ENCODE measurements at regions not wholly inside any gene's neighbourhood (a gene's known extent, or its start where the extent isn't known, plus 50 kb on each side); places are given as distances from the start of the nearest gene placed in this dataset.

GRCh38 chr11:109864151-109864661 is 229.0 kb upstream of the ZC3H12C start:
- no peak for DNase-seq (ENCODE audit: low spot score)

GRCh38 chr11:109864834-109865547 is 228.2 kb upstream of the ZC3H12C start:
- DNase-seq (ENCODE audit: low spot score): no peak

GRCh38 chr11:109865548-109866186 is 227.5 kb upstream of the ZC3H12C start:
- DNase-seq (ENCODE audit: low spot score): peak; percentile 81

GRCh38 chr11:109867784-109868183 is 225.4 kb upstream of the ZC3H12C start:
- no peak for DNase-seq (ENCODE audit: low spot score)

- DNase-seq (ENCODE audit: low spot score): no peak
Measured at GRCh38 chr11:109869536-109869935, 223.7 kb upstream of the ZC3H12C start.

- no peak for DNase-seq (ENCODE audit: low spot score)
Measured at GRCh38 chr11:109870297-109870696, 222.9 kb upstream of the ZC3H12C start.

GRCh38 chr11:109877043-109877442 is 216.1 kb upstream of the ZC3H12C start:
- no peak for DNase-seq (ENCODE audit: low spot score)

- no peak for DNase-seq (ENCODE audit: low spot score)
Measured at GRCh38 chr11:109884501-109884900, 208.7 kb upstream of the ZC3H12C start.

- no peak for DNase-seq (ENCODE audit: low spot score)
Measured at GRCh38 chr11:109885006-109885405, 208.2 kb upstream of the ZC3H12C start.

- no peak for DNase-seq (ENCODE audit: low spot score)
Measured at GRCh38 chr11:109892321-109892794, 200.8 kb upstream of the ZC3H12C start.

GRCh38 chr11:109894242-109894641 is 198.9 kb upstream of the ZC3H12C start:
- no peak for DNase-seq (ENCODE audit: low spot score)

- DNase-seq (ENCODE audit: low spot score): no peak
Measured at GRCh38 chr11:109898592-109898991, 194.6 kb upstream of the ZC3H12C start.

- DNase-seq (ENCODE audit: low spot score): no peak
Measured at GRCh38 chr11:109902764-109903433, 190.3 kb upstream of the ZC3H12C start.

- no peak for DNase-seq (ENCODE audit: low spot score)
Measured at GRCh38 chr11:109911488-109911887, 181.7 kb upstream of the ZC3H12C start.

GRCh38 chr11:109914038-109914437 is 179.2 kb upstream of the ZC3H12C start:
- DNase-seq (ENCODE audit: low spot score): no peak

GRCh38 chr11:109914809-109915653 is 178.2 kb upstream of the ZC3H12C start:
- no peak for DNase-seq (ENCODE audit: low spot score)

GRCh38 chr11:109926941-109927340 is 166.3 kb upstream of the ZC3H12C start:
- DNase-seq (ENCODE audit: low spot score): no peak

- DNase-seq (ENCODE audit: low spot score): no peak
Measured at GRCh38 chr11:109929308-109929707, 163.9 kb upstream of the ZC3H12C start.

- DNase-seq (ENCODE audit: low spot score): no peak
Measured at GRCh38 chr11:109933126-109933525, 160.1 kb upstream of the ZC3H12C start.

- DNase-seq (ENCODE audit: low spot score): no peak
Measured at GRCh38 chr11:109934151-109934550, 159.0 kb upstream of the ZC3H12C start.

GRCh38 chr11:109936661-109937180 is 156.5 kb upstream of the ZC3H12C start:
- no peak for DNase-seq (ENCODE audit: low spot score)

GRCh38 chr11:109937968-109938367 is 155.2 kb upstream of the ZC3H12C start:
- no peak for DNase-seq (ENCODE audit: low spot score)

All from Ammon's horn (tissue), 1 donor.